HG02571 (cell line): ENCODE measurements at regions not wholly inside any gene's neighbourhood (a gene's known extent, or its start where the extent isn't known, plus 50 kb on each side); places are given as distances from the start of the nearest gene placed in this dataset.

Experiments
- ATAC-seq: cut with Tn5 transposase; IDR thresholded peaks from one replicate; pipeline ENCODE4 v1.9.1; 2021; ENCODE audit warnings: mild to moderate bottlenecking, moderate library complexity; ENCODE audit not compliant: unreplicated experiment

GRCh38 chr20:19945732-19946670 is 71.2 kb upstream of the NAA20 start:
- ATAC-seq: no peak

- ATAC-seq: peak; percentile 47
These were observed 69.4 kb upstream of the NAA20 start for GRCh38 chr20:19947611-19948264.

GRCh38 chr20:19949195-19949867 is 67.8 kb upstream of the NAA20 start:
- ATAC-seq: no peak

GRCh38 chr20:19950042-19950441 is 67.1 kb upstream of the NAA20 start:
- ATAC-seq: no peak

- no peak for ATAC-seq
These were observed 64.8 kb upstream of the NAA20 start for GRCh38 chr20:19952392-19952791.

GRCh38 chr20:19953606-19954005 is 63.6 kb upstream of the NAA20 start:
- ATAC-seq: no peak

- ATAC-seq: no peak
These were observed 60.2 kb upstream of the NAA20 start for GRCh38 chr20:19956976-19957375.

- ATAC-seq: no peak
These were observed 58.9 kb upstream of the NAA20 start for GRCh38 chr20:19958219-19958618.

GRCh38 chr20:19958928-19959327 is 58.2 kb upstream of the NAA20 start:
- no peak for ATAC-seq

- no peak for ATAC-seq
These were observed 56.4 kb upstream of the NAA20 start for GRCh38 chr20:19960745-19961144.

- ATAC-seq: no peak
These were observed 55.9 kb upstream of the NAA20 start for GRCh38 chr20:19961293-19961692.

- no peak for ATAC-seq
These were observed 54.2 kb upstream of the NAA20 start for GRCh38 chr20:19962958-19963357.

- no peak for ATAC-seq
These were observed 52.6 kb upstream of the NAA20 start for GRCh38 chr20:19964289-19965265.

- ATAC-seq: no peak
These were observed 50.3 kb upstream of the NAA20 start for GRCh38 chr20:19966840-19967239.
